HUES48 (cell line): ENCODE measurements at regions not wholly inside any gene's neighbourhood (a gene's known extent, or its start where the extent isn't known, plus 50 kb on each side); places are given as distances from the start of the nearest gene placed in this dataset.

ENCODE experiments used
- H3K27ac ChIP-seq: one replicate; pipeline ENCODE4 v1.7.0; 2013; ENCODE audit warnings: low read depth, low read length, inconsistent platforms
- H3K27me3 ChIP-seq: 2 replicates; pipeline ENCODE4 v1.6.1; 2013; ENCODE audit warnings: mild to moderate bottlenecking, low read length; ENCODE audit not compliant: control insufficient read depth, insufficient read depth
- H3K36me3 ChIP-seq: 2 replicates; pipeline ENCODE4 v1.6.1; 2013; ENCODE audit warnings: low read length; ENCODE audit not compliant: control insufficient read depth, insufficient read depth
- H3K4me1 ChIP-seq: 2 replicates; pipeline ENCODE4 v1.6.1; 2013; ENCODE audit warnings: mild to moderate bottlenecking, low read length; ENCODE audit not compliant: control insufficient read depth, insufficient read depth
- H3K4me3 ChIP-seq: 2 replicates; pipeline ENCODE4 v1.5.1; 2013; ENCODE audit warnings: mild to moderate bottlenecking, low read depth, low read length
- H3K9ac ChIP-seq: 2 replicates; pipeline ENCODE4 v1.6.1; 2013; ENCODE audit warnings: mild to moderate bottlenecking, low read depth, low read length, moderate library complexity
- H3K9me3 ChIP-seq: 2 replicates; pipeline ENCODE4 v1.6.1; 2013; ENCODE audit warnings: low read length; ENCODE audit not compliant: control insufficient read depth, insufficient read depth

DNA sequence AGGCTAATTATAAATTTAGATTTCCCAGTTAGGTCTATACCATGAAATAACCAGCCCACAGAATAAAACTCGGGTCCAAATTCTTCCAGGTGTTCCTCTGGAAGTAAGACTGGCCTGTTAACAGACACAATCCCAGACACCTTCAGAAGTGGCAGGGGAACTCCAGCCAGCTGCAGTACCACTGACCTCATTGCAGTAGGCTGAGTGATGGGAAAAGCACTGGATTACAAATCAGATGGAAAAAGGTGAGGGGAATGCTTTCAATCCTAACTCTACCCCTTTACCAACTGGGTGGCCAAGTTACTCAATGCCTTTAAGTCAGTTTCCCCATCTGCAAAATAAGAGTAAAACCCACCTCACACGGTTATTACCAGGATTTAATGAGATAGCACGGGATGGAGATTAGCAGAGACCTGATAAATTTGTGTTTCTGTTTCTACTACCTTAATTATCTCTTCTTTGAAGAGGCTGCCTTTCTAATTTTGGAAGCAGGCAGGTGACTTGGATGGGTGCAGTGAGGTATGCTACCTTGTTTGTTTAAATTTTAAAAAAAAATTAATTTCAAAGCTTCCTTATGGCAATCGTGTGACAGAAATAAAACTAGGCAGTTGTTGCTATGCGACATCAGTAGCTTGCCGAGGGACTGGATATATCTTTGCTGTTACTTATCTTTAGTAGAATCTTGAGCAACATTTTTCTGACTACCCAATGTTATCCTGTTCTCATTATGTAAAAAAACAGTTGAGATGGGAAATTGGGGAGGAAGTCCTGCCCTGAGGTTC is 167.3 kb upstream of the GRIN2B start:
- Histone ChIP-seq H3K27me3 (no peaks in the 10 kb centered on the region), H3K4me3 (no peak overlapping the region), H3K4me1 (peaks cover 21% of the 10 kb centered on the region), H3K27ac (no peak overlapping the region), H3K9me3 (no peaks in the 10 kb centered on the region), H3K9ac (no peak overlapping the region), H3K36me3 (no peaks in the 10 kb centered on the region)

DNA sequence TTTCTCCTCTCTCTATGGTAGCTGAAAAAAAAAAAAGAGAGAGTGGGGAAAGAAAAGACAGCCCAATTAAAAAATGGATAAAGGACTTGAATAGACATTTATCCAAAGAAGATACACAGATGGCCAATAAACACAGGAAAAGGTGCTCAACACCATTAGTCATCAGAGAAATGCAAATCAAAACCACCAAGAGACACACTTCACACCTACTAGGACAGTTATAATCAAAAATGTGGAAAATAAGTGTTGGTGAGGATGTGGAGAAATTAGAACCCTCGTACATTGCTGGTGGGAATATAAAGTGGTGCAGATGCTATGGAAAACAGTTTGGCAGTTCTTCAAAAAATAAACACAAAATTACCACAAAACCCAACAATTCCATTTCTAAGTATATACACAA is 172.4 kb upstream of the GRIN2B start:
- H3K4me3 ChIP-seq, result no peak overlapping the region
- H3K4me1 ChIP-seq, result peaks cover 21% of the 10 kb centered on the region

DNA sequence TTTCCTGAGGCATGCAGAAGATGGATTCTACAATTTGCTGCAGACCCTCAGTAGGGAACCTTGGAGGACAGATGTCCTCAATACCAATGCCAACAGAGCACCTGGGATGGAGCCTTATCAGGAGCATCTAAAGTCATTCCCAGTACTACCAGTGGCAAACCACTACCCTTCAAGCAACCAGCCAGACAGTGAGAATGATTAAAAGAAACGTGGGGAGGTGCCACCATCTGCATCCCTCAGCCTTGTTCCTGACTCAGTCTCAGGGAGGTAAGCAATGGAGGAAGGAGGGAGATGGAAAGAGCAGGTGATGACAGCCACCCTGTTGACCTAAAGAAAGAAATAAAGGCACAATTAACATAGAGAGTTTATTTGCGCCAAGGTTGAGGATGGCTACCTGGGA is 175.2 kb upstream of the GRIN2B start:
- Histone ChIP-seq H3K9me3 (no peaks in the 10 kb centered on the region), H3K4me1 (peaks cover 11% of the 10 kb centered on the region), H3K36me3 (no peaks in the 10 kb centered on the region), H3K27me3 (no peaks in the 10 kb centered on the region), H3K9ac (no peak overlapping the region), H3K4me3 (no peak overlapping the region), H3K27ac (no peak overlapping the region)

More for the DNA sequence above, 172.4 kb upstream of the GRIN2B start:
- Histone ChIP-seq H3K9ac (no peak overlapping the region), H3K9me3 (no peaks in the 10 kb centered on the region), H3K36me3 (no peaks in the 10 kb centered on the region), H3K27me3 (no peaks in the 10 kb centered on the region), H3K27ac (no peak overlapping the region)

DNA sequence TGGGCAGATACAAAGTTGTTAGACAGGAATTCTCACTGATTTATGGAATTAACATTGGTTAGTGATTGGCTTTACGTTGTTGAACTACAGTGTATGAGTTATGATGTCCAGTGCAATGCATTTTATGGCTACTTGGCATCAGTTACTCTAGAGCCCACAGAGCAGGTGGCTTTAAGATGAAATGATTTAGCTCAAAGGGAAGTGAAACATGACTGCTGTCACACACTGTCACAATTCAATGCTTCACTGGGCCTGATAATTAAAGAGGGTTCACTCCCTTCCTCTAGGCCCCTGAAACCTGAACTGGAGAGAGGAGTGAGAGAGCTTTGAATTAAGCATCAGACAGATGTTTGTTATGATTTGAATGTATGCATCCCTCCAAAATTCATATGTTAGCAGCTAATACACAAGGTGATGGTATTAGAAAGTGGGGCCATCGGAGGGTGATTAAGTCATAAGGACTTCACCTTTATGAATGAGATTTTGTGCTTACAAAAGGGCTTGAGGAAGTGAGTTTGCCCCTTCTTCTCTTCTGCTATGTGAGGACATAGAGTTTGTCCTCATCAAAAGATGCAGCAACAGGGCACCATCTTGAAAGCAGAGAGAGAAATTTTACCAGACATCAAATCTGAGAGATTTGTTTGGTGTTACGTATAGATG is 175.8 kb upstream of the GRIN2B start:
- Histone ChIP-seq H3K36me3 (no peaks in the 10 kb centered on the region), H3K9me3 (no peaks in the 10 kb centered on the region), H3K4me1 (peaks cover 5% of the 10 kb centered on the region; the same call in 1 of the 2 replicates), H3K4me3 (no peak overlapping the region), H3K9ac (no peak overlapping the region), H3K27ac (no peak overlapping the region), H3K27me3 (no peaks in the 10 kb centered on the region)

GRCh38 chr12:14164266-14164665 is 182.9 kb upstream of the GRIN2B start:
- H3K9me3 ChIP-seq, result no peaks in the 10 kb centered on the region
- H3K27ac ChIP-seq, result no peak overlapping the region

GRCh38 chr12:14167005-14167628 is 185.7 kb upstream of the GRIN2B start:
- Histone ChIP-seq H3K36me3 (no peaks in the 10 kb centered on the region), H3K27ac (no peak overlapping the region), H3K4me1 (no peaks in the 10 kb centered on the region), H3K27me3 (no peaks in the 10 kb centered on the region; the same call in 1 of the 2 replicates), H3K4me3 (no peak overlapping the region), H3K9me3 (no peaks in the 10 kb centered on the region), H3K9ac (no peak overlapping the region)

More at GRCh38 chr12:14164266-14164665, 182.9 kb upstream of the GRIN2B start:
- Histone ChIP-seq H3K36me3 (no peaks in the 10 kb centered on the region), H3K4me1 (no peaks in the 10 kb centered on the region), H3K27me3 (no peaks in the 10 kb centered on the region; the same call in 1 of the 2 replicates), H3K4me3 (no peak overlapping the region), H3K9ac (no peak overlapping the region)

DNA sequence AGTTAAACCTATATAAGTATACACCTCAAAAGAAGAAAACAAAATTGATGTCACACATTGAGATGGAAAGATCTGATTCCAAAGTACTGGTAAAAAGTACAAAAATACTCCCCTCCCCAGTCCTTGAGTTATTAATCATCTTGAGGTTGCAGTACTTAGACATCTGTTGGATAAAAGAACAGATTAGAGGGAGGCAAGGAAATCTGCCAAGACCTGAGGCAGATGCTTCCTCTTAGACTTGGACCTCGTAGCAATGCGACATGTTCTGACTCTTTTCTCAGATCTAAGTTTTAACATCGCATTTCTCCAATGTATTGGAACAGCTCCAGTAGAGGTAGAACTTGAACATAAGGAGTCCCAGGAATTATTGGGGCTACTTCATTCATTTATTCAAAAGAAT is 187.9 kb upstream of the GRIN2B start:
- Histone ChIP-seq H3K9me3 (no peaks in the 10 kb centered on the region), H3K36me3 (no peaks in the 10 kb centered on the region), H3K4me3 (no peak overlapping the region), H3K27me3 (no peaks in the 10 kb centered on the region; the same call in 1 of the 2 replicates), H3K4me1 (no peaks in the 10 kb centered on the region), H3K9ac (no peak overlapping the region), H3K27ac (no peak overlapping the region)

GRCh38 chr12:14171106-14171505 is 189.7 kb upstream of the GRIN2B start:
- H3K36me3 ChIP-seq, result no peaks in the 10 kb centered on the region
- no peaks in the 10 kb centered on the region for H3K9me3 ChIP-seq
- no peak overlapping the region for H3K27ac ChIP-seq
- H3K27me3 ChIP-seq, result no peaks in the 10 kb centered on the region; the same call in 1 of the 2 replicates
- no peak overlapping the region for H3K4me3 ChIP-seq
- no peak overlapping the region for H3K9ac ChIP-seq
- peaks cover 9% of the 10 kb centered on the region for H3K4me1 ChIP-seq

DNA sequence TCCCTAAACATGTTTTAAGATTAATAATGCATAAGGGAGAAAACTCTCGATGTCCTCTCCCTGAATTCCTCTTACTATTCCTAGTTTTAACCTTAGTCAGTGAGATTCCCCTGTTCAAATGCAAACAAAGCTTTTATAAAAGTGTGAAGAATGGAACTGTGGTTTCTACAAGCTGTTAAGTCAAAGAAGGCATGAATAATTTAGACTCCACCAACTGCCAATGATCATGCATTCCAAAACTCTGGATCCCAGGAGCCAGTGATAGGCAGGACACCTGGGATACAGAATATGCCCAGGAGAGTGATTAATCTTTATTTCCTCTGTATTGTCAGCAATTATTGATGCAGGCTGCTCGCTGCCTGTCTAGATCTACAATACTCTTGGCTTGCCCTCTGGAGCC is 190.3 kb upstream of the ATF7IP start:
- Histone ChIP-seq H3K9ac (no peak overlapping the region), H3K27ac (peak overlapping the region; percentile 27), H3K4me1 (peaks cover 9% of the 10 kb centered on the region), H3K27me3 (no peaks in the 10 kb centered on the region), H3K36me3 (no peaks in the 10 kb centered on the region), H3K4me3 (no peak overlapping the region), H3K9me3 (peaks cover 9% of the 10 kb centered on the region)

- H3K4me3 ChIP-seq, result no peak overlapping the region
- H3K4me1 ChIP-seq, result no peaks in the 10 kb centered on the region
- H3K27me3 ChIP-seq, result no peaks in the 10 kb centered on the region
- H3K9ac ChIP-seq, result no peak overlapping the region
- H3K36me3 ChIP-seq, result no peaks in the 10 kb centered on the region
- peak overlapping the region; percentile 24 for H3K27ac ChIP-seq
- H3K9me3 ChIP-seq, result no peaks in the 10 kb centered on the region
Measured at GRCh38 chr12:14185427-14186192, 179.9 kb upstream of the ATF7IP start.
